Erythroblast (primary cell): ENCODE measurements at regions not wholly inside any gene's neighbourhood (a gene's known extent, or its start where the extent isn't known, plus 50 kb on each side); places are given as distances from the start of the nearest gene placed in this dataset.

Experiments used
- GATA1 ChIP-seq: IDR thresholded peaks from 2 replicates; pipeline ENCODE4 v1.6.1; 2011; ENCODE audit warnings: low read depth, mild to moderate bottlenecking, control low read depth, low read length, moderate library complexity
- POLR2A ChIP-seq: IDR thresholded peaks from 2 replicates; pipeline ENCODE4 v1.6.1; 2011; ENCODE audit warnings: mild to moderate bottlenecking, low read length

DNA sequence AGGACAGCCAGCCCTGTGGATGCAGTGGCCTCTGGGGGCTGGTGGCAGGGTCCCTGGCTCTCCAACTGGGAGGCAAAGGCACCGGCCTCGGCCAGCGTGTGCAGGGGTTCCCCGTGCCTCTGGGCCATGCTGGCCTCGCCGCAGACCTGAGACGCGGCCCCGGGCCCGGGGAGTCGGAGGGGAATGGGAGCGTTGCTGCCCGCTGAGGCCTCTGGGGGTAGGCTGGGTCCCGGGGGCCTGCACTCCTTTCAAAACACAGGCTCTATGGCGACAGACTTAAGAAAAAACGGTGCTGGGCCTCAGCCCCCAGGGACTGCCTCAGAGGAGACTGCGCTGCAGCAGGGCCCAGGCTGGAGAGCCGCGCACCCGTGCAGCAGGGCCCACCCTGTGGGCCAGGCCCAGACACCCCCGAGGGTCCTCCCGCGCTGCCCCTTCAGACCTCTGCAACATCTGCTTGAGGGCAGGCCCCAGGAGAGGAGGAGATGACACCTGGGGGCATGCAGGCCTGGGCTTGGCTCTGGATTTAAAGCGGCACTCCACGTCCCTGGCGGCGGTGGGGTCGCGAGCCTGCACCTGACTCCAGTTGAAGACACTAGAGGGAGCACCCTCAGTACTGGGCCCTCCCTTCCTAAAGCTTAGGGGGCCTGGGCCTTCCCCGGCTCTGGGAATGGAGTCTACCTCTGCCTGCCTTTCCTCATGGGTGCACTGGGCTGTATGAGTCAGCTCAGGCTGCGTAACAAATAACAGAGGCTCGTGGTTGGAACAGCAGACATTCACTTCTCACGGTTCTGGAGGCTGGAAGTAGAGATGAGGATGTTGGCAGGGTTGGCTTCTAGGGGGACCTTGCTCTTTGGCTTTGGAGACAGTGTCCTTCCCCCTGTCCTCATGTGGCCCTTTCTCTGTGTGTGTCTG, 117.4 kb upstream of the RPS6KA2 start:
- TF ChIP-seq POLR2A (no peak), GATA1 (no peak)
